ENCODE measurements at regions not wholly inside any gene's neighbourhood (a gene's known extent, or its start where the extent isn't known, plus 50 kb on each side); places are given as distances from the start of the nearest gene placed in this dataset.

DNA sequence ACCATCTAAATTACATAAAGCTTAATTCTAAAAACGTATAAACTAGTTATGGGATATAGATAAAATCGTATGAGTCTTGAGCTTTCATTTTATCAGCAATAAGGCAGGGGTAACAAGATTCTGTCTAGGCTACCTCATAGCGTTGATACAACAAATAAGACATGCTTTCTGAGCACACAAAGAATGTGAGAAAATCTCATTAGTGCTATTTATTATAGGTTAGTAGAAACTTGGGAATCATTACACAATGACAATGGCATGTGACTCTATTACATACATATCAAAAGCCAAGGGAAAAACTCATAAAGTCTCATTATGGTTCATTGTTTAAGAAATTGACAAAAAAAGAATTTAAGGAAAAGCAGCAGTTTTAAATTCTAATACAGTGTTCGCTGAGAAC, 448.6 kb downstream of the PLK2 start:
- H3K36me3 ChIP-seq (ENCODE audit: control insufficient read depth in 4 of 4, insufficient read depth in 3 of 4, low read depth in 1 of 4, low read length in 3 of 4) = no peaks in the 10 kb centered on the region
- no peak for DNase-seq (ENCODE audit: low spot score)
- H3K27me3 ChIP-seq (ENCODE audit: control insufficient read depth in 4 of 4, insufficient read depth in 4 of 4, low read length in 3 of 4) = no peaks in the 10 kb centered on the region
- no peaks in the 10 kb centered on the region for H3K4me1 ChIP-seq (ENCODE audit: control insufficient read depth in 4 of 4, insufficient read depth in 4 of 4, low read length in 3 of 4)
- WGBS = 64% methylated on average over 4 of the region's 4 CpGs
- no peak overlapping the region for H3K27ac ChIP-seq (ENCODE audit: low read depth in 1 of 2, low read length in 2 of 2)
- no peak overlapping the region for H3K9ac ChIP-seq (ENCODE audit: low read depth in 1 of 2, low read length in 2 of 2)
- H3K9me3 ChIP-seq (ENCODE audit: control insufficient read depth in 4 of 4, low read length in 3 of 4) = no peaks in the 10 kb centered on the region
- H3K4me3 ChIP-seq (ENCODE audit: low read depth in 1 of 3, low read length in 3 of 3) = no peak overlapping the region
- TF ChIP-seq EGR1 (IDR thresholded peaks at IDR 0.05; ENCODE audit: low read depth in 2 of 2) (no peak), HNF4A (conservative IDR thresholded peaks at IDR 0.05) (no peak), RAD21 (IDR thresholded peaks at IDR 0.05) (no peak), FOXA1 (IDR thresholded peaks at IDR 0.05) (no peak)
- TF ChIP-seq, protein P1, sequence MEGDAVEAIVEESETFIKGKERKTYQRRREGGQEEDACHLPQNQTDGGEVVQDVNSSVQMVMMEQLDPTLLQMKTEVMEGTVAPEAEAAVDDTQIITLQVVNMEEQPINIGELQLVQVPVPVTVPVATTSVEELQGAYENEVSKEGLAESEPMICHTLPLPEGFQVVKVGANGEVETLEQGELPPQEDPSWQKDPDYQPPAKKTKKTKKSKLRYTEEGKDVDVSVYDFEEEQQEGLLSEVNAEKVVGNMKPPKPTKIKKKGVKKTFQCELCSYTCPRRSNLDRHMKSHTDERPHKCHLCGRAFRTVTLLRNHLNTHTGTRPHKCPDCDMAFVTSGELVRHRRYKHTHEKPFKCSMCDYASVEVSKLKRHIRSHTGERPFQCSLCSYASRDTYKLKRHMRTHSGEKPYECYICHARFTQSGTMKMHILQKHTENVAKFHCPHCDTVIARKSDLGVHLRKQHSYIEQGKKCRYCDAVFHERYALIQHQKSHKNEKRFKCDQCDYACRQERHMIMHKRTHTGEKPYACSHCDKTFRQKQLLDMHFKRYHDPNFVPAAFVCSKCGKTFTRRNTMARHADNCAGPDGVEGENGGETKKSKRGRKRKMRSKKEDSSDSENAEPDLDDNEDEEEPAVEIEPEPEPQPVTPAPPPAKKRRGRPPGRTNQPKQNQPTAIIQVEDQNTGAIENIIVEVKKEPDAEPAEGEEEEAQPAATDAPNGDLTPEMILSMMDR (IDR thresholded peaks at IDR 0.05; ENCODE audit: low read depth, low read length, missing input control) = no peak

DNA sequence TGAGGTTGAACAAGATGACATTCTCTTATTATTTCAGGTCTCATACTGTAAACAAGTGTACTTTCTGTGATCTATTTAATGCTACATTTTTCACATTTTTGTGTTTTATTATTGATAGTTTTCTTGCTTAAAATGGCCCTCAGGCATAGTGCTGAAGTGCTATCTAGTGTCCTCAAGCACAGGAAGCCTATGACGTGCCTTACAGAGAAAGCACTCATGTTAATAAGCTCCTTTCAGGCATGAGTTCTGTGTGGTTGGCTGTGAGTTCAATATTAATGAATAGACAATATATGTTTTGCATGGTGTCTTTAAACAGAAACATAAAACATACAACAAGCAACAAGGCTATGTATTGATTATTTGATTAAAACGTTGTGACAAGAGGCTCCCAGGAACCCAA, 450.1 kb downstream of the PLK2 start:
- no peaks in the 10 kb centered on the region for H3K9me3 ChIP-seq (ENCODE audit: control insufficient read depth in 4 of 4, low read length in 3 of 4)
- H3K27ac ChIP-seq (ENCODE audit: low read depth in 1 of 2, low read length in 2 of 2) = no peak overlapping the region
- 67% methylated on average over 2 of the region's 2 CpGs for WGBS
- no peaks in the 10 kb centered on the region for H3K4me1 ChIP-seq (ENCODE audit: control insufficient read depth in 4 of 4, insufficient read depth in 4 of 4, low read length in 3 of 4)
- TF ChIP-seq FOXA2 (IDR thresholded peaks at IDR 0.05) = no peak
- TF ChIP-seq SP1 (IDR thresholded peaks at IDR 0.05) = no peak
- TF ChIP-seq, protein P1 (IDR thresholded peaks at IDR 0.05; ENCODE audit: low read depth, low read length, missing input control) = no peak
- TF ChIP-seq MAX (IDR thresholded peaks at IDR 0.05) = no peak
- no peak for TF ChIP-seq REST (IDR thresholded peaks at IDR 0.05)
- no peak for TF ChIP-seq RXRA (IDR thresholded peaks at IDR 0.05)
- TF ChIP-seq RAD21 (IDR thresholded peaks at IDR 0.05) = no peak
- no peak for TF ChIP-seq TAF1 (conservative IDR thresholded peaks at IDR 0.05)
- no peak for TF ChIP-seq ZBTB33 (IDR thresholded peaks at IDR 0.05)
- TF ChIP-seq HNF4A (conservative IDR thresholded peaks at IDR 0.05) = no peak
- TF ChIP-seq EGR1 (IDR thresholded peaks at IDR 0.05; ENCODE audit: low read depth in 2 of 2) = no peak
- TF ChIP-seq YY1 (IDR thresholded peaks at IDR 0.05) = no peak
- no peak for TF ChIP-seq HNF4G (IDR thresholded peaks at IDR 0.05)
- TF ChIP-seq JUND (IDR thresholded peaks at IDR 0.05) = no peak
- no peaks in the 10 kb centered on the region for H3K36me3 ChIP-seq (ENCODE audit: control insufficient read depth in 4 of 4, insufficient read depth in 3 of 4, low read depth in 1 of 4, low read length in 3 of 4)
- H3K4me3 ChIP-seq (ENCODE audit: low read depth in 1 of 3, low read length in 3 of 3) = no peak overlapping the region
- H3K27me3 ChIP-seq (ENCODE audit: control insufficient read depth in 4 of 4, insufficient read depth in 4 of 4, low read length in 3 of 4) = no peaks in the 10 kb centered on the region
- no peak overlapping the region for H3K9ac ChIP-seq (ENCODE audit: low read depth in 1 of 2, low read length in 2 of 2)
- no peak for DNase-seq (ENCODE audit: low spot score)

All from liver (tissue), 8 donors.